Fibroblast of villous mesenchyme (primary cell): ENCODE measurements at regions not wholly inside any gene's neighbourhood (a gene's known extent, or its start where the extent isn't known, plus 50 kb on each side); places are given as distances from the start of the nearest gene placed in this dataset.

Experiments
- DNase-seq: peaks from one replicate; pipeline ENCODE4 v3.0.0-alpha.2; 2010; ENCODE audit warnings: low read depth
- H3K4me3 ChIP-seq: 2 replicates; pipeline ENCODE4 v1.5.1; 2011; ENCODE audit warnings: low read depth, mild to moderate bottlenecking, low read length
- TF ChIP-seq, protein P1 (sequence below): IDR thresholded peaks from 2 replicates; pipeline ENCODE4 v1.5.1; 2012; ENCODE audit warnings: low read depth, mild to moderate bottlenecking, low read length; ENCODE audit not compliant: insufficient read depth

GRCh38 chr2:156663757-156664409 lies 227.7 kb downstream of the GPD2 start:
- no peak for DNase-seq
- TF ChIP-seq, protein P1, sequence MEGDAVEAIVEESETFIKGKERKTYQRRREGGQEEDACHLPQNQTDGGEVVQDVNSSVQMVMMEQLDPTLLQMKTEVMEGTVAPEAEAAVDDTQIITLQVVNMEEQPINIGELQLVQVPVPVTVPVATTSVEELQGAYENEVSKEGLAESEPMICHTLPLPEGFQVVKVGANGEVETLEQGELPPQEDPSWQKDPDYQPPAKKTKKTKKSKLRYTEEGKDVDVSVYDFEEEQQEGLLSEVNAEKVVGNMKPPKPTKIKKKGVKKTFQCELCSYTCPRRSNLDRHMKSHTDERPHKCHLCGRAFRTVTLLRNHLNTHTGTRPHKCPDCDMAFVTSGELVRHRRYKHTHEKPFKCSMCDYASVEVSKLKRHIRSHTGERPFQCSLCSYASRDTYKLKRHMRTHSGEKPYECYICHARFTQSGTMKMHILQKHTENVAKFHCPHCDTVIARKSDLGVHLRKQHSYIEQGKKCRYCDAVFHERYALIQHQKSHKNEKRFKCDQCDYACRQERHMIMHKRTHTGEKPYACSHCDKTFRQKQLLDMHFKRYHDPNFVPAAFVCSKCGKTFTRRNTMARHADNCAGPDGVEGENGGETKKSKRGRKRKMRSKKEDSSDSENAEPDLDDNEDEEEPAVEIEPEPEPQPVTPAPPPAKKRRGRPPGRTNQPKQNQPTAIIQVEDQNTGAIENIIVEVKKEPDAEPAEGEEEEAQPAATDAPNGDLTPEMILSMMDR, result no peak
- no peak overlapping the region for H3K4me3 ChIP-seq

DNA sequence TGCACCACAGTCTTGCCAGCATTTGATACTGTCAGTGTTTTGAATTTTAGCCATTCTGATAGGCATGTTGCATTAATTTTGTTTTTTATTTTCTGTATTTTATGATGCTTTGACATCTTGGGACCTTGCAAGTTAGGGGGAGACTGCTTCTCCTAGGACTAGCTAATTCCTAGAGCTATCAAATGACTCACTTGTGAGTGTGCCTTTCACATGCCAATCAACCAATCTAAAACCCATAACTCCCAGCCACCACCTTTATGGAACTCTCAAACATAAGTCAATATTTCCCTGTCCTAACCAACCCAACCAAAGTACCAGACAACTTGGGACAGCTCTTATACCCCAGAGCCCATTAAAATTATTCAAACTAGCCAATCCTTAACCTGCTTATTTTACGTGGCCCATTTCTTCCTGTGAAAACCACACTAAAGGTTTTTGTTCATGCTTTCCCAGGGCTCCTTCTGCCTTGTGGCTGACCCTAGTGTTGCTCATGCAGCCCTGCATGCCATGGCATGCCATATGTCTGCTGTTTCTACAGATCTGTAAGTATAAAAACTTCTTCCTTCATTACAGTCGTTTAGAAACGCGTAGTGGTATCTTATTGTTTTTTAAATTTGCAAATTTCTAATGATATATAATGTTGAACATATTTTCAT lies 230.1 kb downstream of the GPD2 start:
- no peak for DNase-seq
- H3K4me3 ChIP-seq, result no peak overlapping the region
- TF ChIP-seq, protein P1, result no peak

GRCh38 chr2:156670104-156670503 lies 233.9 kb downstream of the GPD2 start:
- no peak for DNase-seq
- no peak overlapping the region for H3K4me3 ChIP-seq
- TF ChIP-seq, protein P1, result no peak

DNA sequence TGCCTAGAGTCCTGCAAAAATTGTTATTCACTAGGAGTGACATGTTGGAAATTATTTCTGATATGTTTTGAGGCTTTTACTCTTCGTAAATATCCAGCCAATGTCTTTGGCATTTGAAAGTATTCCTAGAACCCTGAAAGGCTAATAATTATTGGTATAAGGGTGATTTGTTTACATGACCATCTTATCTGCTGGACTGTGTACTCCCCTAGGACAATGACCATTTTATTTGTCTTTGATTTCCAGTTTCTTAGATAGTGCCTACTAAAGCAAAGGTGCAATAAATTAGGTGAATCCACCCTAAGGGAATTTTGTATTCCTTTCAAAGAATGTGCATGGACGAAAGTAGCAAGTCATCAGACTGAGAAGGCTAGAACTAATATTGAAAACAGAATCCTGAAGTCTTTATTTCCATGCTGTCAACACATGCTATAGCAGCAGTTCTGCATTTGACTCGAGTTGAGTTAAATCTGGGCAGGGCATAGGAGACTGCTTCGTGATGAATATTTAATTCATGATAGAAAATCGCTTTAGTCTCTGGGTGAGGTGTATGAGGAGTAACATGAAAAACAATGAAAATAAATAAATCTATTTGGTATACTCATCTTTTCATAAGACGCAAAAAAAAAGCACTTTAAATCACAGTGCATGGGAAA lies 235.7 kb downstream of the GPD2 start:
- TF ChIP-seq, protein P1, result no peak
- DNase-seq, result no peak
- H3K4me3 ChIP-seq, result no peak overlapping the region

DNA sequence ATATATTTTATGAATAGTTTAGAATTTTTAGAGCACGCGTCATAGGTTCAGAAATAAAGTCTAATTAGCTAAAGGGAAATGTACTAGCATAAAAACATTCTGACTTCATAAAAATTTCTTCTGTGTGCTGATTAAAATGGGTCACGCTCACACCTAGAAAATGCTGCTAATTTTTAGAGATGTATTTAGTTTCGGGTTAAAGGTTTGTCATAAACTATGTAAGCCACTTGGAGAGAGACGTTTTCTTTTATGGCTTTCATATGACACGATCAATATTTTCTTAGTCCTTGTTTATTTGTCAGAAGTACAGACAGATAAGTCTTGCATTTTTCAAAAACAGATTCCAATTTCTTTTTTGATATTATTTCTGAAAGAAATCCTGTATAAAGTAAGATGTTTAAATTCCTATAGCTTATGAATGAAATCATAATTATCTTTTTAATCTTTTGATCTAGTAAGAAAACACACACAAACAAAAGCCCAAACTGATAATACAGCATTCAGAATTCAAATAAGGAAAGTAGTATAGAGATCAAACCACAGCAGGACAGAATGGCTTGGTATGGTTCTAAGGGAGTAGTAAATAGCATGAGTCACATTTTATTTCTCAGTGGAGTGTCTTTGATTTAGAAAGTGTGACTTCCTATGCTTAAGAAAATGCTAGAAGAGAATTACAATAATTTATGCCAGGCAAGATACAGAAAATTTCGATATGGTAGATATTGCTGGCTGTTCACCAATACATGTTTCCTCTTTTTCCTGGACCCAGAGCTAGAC lies 236.6 kb downstream of the GPD2 start:
- TF ChIP-seq, protein P1, result no peak
- DNase-seq, result no peak
- H3K4me3 ChIP-seq, result no peak overlapping the region

DNA sequence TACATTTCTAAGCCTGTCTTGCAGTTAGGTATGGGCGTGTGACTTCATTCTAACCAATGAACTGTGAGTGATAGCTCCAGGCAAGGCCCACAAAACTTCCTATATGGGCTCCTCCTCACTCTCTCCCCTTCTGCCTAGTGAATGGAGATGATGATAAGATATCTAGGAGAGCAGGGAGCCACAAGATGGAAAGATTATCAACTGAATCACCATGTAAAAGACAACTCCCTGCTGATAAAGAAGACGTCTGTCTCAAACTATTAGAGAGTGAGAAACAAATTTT lies 237.1 kb downstream of the GPD2 start:
- no peak for DNase-seq
- TF ChIP-seq, protein P1, result no peak
- H3K4me3 ChIP-seq, result no peak overlapping the region
